Effector CD4-positive, alpha-beta T cell (primary cell): ENCODE measurements at regions not wholly inside any gene's neighbourhood (a gene's known extent, or its start where the extent isn't known, plus 50 kb on each side); places are given as distances from the start of the nearest gene placed in this dataset.

Experiments used
- DNase-seq: peaks from one replicate; pipeline ENCODE4 v3.0.0-alpha.2; 2020

GRCh38 chr6:1081551-1082284 lies 230.2 kb upstream of the FOXQ1 start:
- no peak for DNase-seq

- DNase-seq = no peak
Observed at GRCh38 chr6:1080453-1081337, 231.2 kb upstream of the FOXQ1 start.

GRCh38 chr6:1079525-1079924 lies 232.4 kb upstream of the FOXQ1 start:
- no peak for DNase-seq

- DNase-seq = no peak
Observed at GRCh38 chr6:1077478-1078416, 234.2 kb upstream of the FOXQ1 start.

- DNase-seq = no peak
Observed at GRCh38 chr6:1076531-1077459, 235.1 kb upstream of the FOXQ1 start.

- no peak for DNase-seq
Observed at GRCh38 chr6:1075880-1076279, 236.0 kb upstream of the FOXQ1 start.

- DNase-seq = no peak
Observed at GRCh38 chr6:1075444-1075843, 236.5 kb upstream of the FOXQ1 start.

GRCh38 chr6:1070085-1070521 lies 241.8 kb upstream of the FOXQ1 start:
- no peak for DNase-seq

- DNase-seq = no peak
Observed at GRCh38 chr6:1068905-1069304, 243.0 kb upstream of the FOXQ1 start.

- no peak for DNase-seq
Observed at GRCh38 chr6:1068068-1068467, 243.8 kb upstream of the FOXQ1 start.

GRCh38 chr6:1067346-1067745 lies 244.6 kb upstream of the FOXQ1 start:
- no peak for DNase-seq

GRCh38 chr6:1066449-1067090 lies 245.3 kb upstream of the FOXQ1 start:
- DNase-seq = no peak

GRCh38 chr6:1065986-1066385 lies 245.9 kb upstream of the FOXQ1 start:
- DNase-seq = no peak

GRCh38 chr6:1063671-1064355 lies 248.1 kb upstream of the FOXQ1 start:
- no peak for DNase-seq

GRCh38 chr6:1062786-1063545 lies 248.9 kb upstream of the FOXQ1 start:
- DNase-seq = no peak

- no peak for DNase-seq
Observed at GRCh38 chr6:1059596-1059995, 252.3 kb upstream of the FOXQ1 start.

GRCh38 chr6:1057490-1058135 lies 254.3 kb upstream of the FOXQ1 start:
- DNase-seq = no peak

- no peak for DNase-seq
Observed at GRCh38 chr6:1055015-1055921, 256.6 kb upstream of the FOXQ1 start.
